ENCODE measurements at regions not wholly inside any gene's neighbourhood (a gene's known extent, or its start where the extent isn't known, plus 50 kb on each side); places are given as distances from the start of the nearest gene placed in this dataset.

GRCh38 chr3:162171970-162172369 is 675.4 kb downstream of the OTOL1 start:
- ATAC-seq (no peak), FAIRE-seq (no peak), DNase-seq (ENCODE audit: low spot score) (no peak)
- in situ Hi-C loops (cut with HindIII; ENCODE audit: extremely low pct_ligation_motif_present, low pct_unique_long_range_greater_than_20kb) = no loop called here
- BruUV-seq (replicated peaks) = no TSS peak
- no peaks in the 10 kb centered on the region for H3K27me3 ChIP-seq (ENCODE audit: control insufficient read depth in 1 of 2, insufficient read depth in 2 of 2, low read length in 2 of 2)
- POLR2A ChIA-PET = no interaction called here
- no peak overlapping the region for H3K4me2 ChIP-seq (ENCODE audit: low read depth, low read length)
- 0% methylated on average over 1 of the region's 1 CpG for WGBS (ENCODE audit: low lambda C conversion rate)
- H2AFZ ChIP-seq (ENCODE audit: low read length) = no peak overlapping the region
- CTCF ChIA-PET (ENCODE audit: low intra/inter-chr PET ratio, low total read pairs) = no interaction called here
- no peaks in the 10 kb centered on the region for H3K4me1 ChIP-seq (ENCODE audit: insufficient read depth, low read length)
- H3K9ac ChIP-seq (ENCODE audit: insufficient read depth, low read depth, low read length) = no peak overlapping the region
- no peak overlapping the region for H3K27ac ChIP-seq (ENCODE audit: extremely low read length, insufficient read depth, low read length)
- no peaks in the 10 kb centered on the region for H3K36me3 ChIP-seq (replicated peaks in 1 of 2; ENCODE audit: control insufficient read depth in 1 of 2, insufficient read depth in 2 of 2, low read length in 2 of 2)
- no peaks in the 10 kb centered on the region for H4K20me1 ChIP-seq (ENCODE audit: insufficient read depth, low read length)
- no peaks in the 10 kb centered on the region for H3K9me3 ChIP-seq (ENCODE audit: low read length)
- H3K4me3 ChIP-seq (replicated peaks in 1 of 3; ENCODE audit: insufficient read depth in 1 of 3, low read depth in 2 of 3, low read length in 3 of 3) = no peak overlapping the region
- no peaks in the 10 kb centered on the region for H3K79me2 ChIP-seq (ENCODE audit: insufficient read depth, low read length)
- intact Hi-C loops (cut with micrococcal nuclease; ENCODE audit: unreplicated experiment) = no loop called here
- TF ChIP-seq, protein P1, sequence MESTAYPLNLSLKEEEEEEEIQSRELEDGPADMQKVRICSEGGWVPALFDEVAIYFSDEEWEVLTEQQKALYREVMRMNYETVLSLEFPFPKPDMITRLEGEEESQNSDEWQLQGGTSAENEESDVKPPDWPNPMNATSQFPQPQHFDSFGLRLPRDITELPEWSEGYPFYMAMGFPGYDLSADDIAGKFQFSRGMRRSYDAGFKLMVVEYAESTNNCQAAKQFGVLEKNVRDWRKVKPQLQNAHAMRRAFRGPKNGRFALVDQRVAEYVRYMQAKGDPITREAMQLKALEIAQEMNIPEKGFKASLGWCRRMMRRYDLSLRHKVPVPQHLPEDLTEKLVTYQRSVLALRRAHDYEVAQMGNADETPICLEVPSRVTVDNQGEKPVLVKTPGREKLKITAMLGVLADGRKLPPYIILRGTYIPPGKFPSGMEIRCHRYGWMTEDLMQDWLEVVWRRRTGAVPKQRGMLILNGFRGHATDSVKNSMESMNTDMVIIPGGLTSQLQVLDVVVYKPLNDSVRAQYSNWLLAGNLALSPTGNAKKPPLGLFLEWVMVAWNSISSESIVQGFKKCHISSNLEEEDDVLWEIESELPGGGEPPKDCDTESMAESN (CRISPR knock-in tag; conservative IDR thresholded peaks at IDR 0.05) = no peak
- TF ChIP-seq DPF2 (CRISPR knock-in tag; IDR thresholded peaks at IDR 0.05; ENCODE audit: borderline replicate concordance, low read depth) = no peak
- no peak for TF ChIP-seq ZSCAN12 (CRISPR knock-in tag; IDR thresholded peaks at IDR 0.05)
- TF ChIP-seq ZBTB40 (IDR thresholded peaks at IDR 0.05) = no peak
- no peak for TF ChIP-seq ZBTB40 (CRISPR knock-in tag; IDR thresholded peaks at IDR 0.05)
- TF ChIP-seq ZNF20 (CRISPR knock-in tag; IDR thresholded peaks at IDR 0.05) = no peak
- TF ChIP-seq NFRKB (IDR thresholded peaks at IDR 0.05) = no peak
- no peak for TF ChIP-seq PHF21A (CRISPR knock-in tag; IDR thresholded peaks at IDR 0.05)
- no peak for TF ChIP-seq ZNF550 (CRISPR knock-in tag; IDR thresholded peaks at IDR 0.05; ENCODE audit: borderline replicate concordance)
- TF ChIP-seq ZNF432 (CRISPR knock-in tag; IDR thresholded peaks at IDR 0.05; ENCODE audit: borderline replicate concordance) = no peak
- no peak for TF ChIP-seq AGO1 (IDR thresholded peaks at IDR 0.05; ENCODE audit: low read depth, low read length, poor library complexity, severe bottlenecking)
- no peak for TF ChIP-seq USF2 (IDR thresholded peaks at IDR 0.05; ENCODE audit: low read depth, low read length)
- no peak for TF ChIP-seq USF2 (CRISPR knock-in tag; IDR thresholded peaks at IDR 0.05; ENCODE audit: borderline replicate concordance)

All from HepG2 (cell line).